ENCODE measurements at regions not wholly inside any gene's neighbourhood (a gene's known extent, or its start where the extent isn't known, plus 50 kb on each side); places are given as distances from the start of the nearest gene placed in this dataset.
"Not testable (repeated sequence)": the region's sequence is repeated elsewhere in the genome, so short reads cannot be mapped to it uniquely, and the experiment has no call there.

- H3K36me3 Mint-ChIP-seq = no peaks in the 10 kb centered on the region
- no peak for DNase-seq
- peak overlapping the region in 1 of 10 donors; percentile 12 for H3K27ac Mint-ChIP-seq
- POLR2A ChIA-PET = no interaction called here
- no peak overlapping the region for H3K4me3 Mint-ChIP-seq
- H3K27me3 Mint-ChIP-seq = no peaks in the 10 kb centered on the region
- peaks cover 0 to under 1% (median 0%) of the 10 kb centered on the region in 4 donors for H3K4me1 Mint-ChIP-seq
- H3K9me3 Mint-ChIP-seq = no peaks in the 10 kb centered on the region
- no peak for ATAC-seq
Measured at GRCh38 chr11:95419915-95420314, 188.9 kb upstream of the SESN3 start.

GRCh38 chr11:95418916-95419315, 187.9 kb upstream of the SESN3 start:
- Mint-ChIP-seq H3K36me3 (no peaks in the 10 kb centered on the region), H3K27me3 (no peaks in the 10 kb centered on the region), H3K9me3 (no peaks in the 10 kb centered on the region), H3K27ac (no peak overlapping the region), H3K4me3 (no peak overlapping the region), H3K4me1 (peaks cover 0 to 1% (median 0%) of the 10 kb centered on the region in 4 donors)
- no peak for ATAC-seq
- POLR2A ChIA-PET = no interaction called here
- DNase-seq = no peak

GRCh38 chr11:95417832-95418231, 186.8 kb upstream of the SESN3 start:
- no peak for ATAC-seq
- POLR2A ChIA-PET = no interaction called here
- H3K27ac Mint-ChIP-seq = peak overlapping the region in 1 of 10 donors; percentile 38

GRCh38 chr11:95415837-95416304, 184.9 kb upstream of the SESN3 start:
- H3K4me1 Mint-ChIP-seq = peaks cover 1 to 3% (median 2%) of the 10 kb centered on the region in 4 donors
- no peak for ATAC-seq

More at GRCh38 chr11:95417832-95418231, 186.8 kb upstream of the SESN3 start:
- Mint-ChIP-seq H3K27me3 (no peaks in the 10 kb centered on the region), H3K4me1 (peaks cover 0 to 1% (median 0%) of the 10 kb centered on the region in 4 donors), H3K9me3 (no peaks in the 10 kb centered on the region), H3K36me3 (no peaks in the 10 kb centered on the region), H3K4me3 (no peak overlapping the region)
- no peak for DNase-seq

GRCh38 chr11:95414217-95414616, 183.2 kb upstream of the SESN3 start:
- POLR2A ChIA-PET = no interaction called here
- H3K27me3 Mint-ChIP-seq = peaks cover 0 to 3% (median 0%) of the 10 kb centered on the region in 5 donors
- H3K9me3 Mint-ChIP-seq = peaks cover 0 to 2% (median 0%) of the 10 kb centered on the region in 9 donors

More at GRCh38 chr11:95415837-95416304, 184.9 kb upstream of the SESN3 start:
- POLR2A ChIA-PET = no interaction called here
- no peak overlapping the region for H3K27ac Mint-ChIP-seq
- no peaks in the 10 kb centered on the region for H3K36me3 Mint-ChIP-seq
- no peak overlapping the region for H3K4me3 Mint-ChIP-seq
- peaks cover 0 to 2% (median 0%) of the 10 kb centered on the region in 9 donors for H3K9me3 Mint-ChIP-seq
- DNase-seq = no peak
- peaks cover 0 to 2% (median 0%) of the 10 kb centered on the region in 5 donors for H3K27me3 Mint-ChIP-seq

GRCh38 chr11:95413761-95414160, 182.8 kb upstream of the SESN3 start:
- POLR2A ChIA-PET = no interaction called here
- DNase-seq (no peak), ATAC-seq (no peak)

More at GRCh38 chr11:95414217-95414616, 183.2 kb upstream of the SESN3 start:
- Mint-ChIP-seq H3K36me3 (no peaks in the 10 kb centered on the region), H3K27ac (no peak overlapping the region), H3K4me1 (peaks cover 1 to 6% (median 5%) of the 10 kb centered on the region in 4 donors), H3K4me3 (no peak overlapping the region)
- DNase-seq (no peak), ATAC-seq (no peak)

GRCh38 chr11:95413021-95413420, 182.0 kb upstream of the SESN3 start:
- POLR2A ChIA-PET = no interaction called here
- H3K4me3 Mint-ChIP-seq = no peak overlapping the region

More at GRCh38 chr11:95413761-95414160, 182.8 kb upstream of the SESN3 start:
- Mint-ChIP-seq H3K27me3 (peaks cover 0 to 4% (median 0%) of the 10 kb centered on the region in 5 donors), H3K36me3 (no peaks in the 10 kb centered on the region), H3K4me1 (peaks cover 1 to 6% (median 5%) of the 10 kb centered on the region in 4 donors), H3K4me3 (no peak overlapping the region), H3K27ac (no peak overlapping the region), H3K9me3 (peaks cover 0 to 2% (median 0%) of the 10 kb centered on the region in 9 donors)

GRCh38 chr11:95412074-95412473, 181.1 kb upstream of the SESN3 start:
- no peak overlapping the region for H3K4me3 Mint-ChIP-seq
- ATAC-seq (no peak), DNase-seq (no peak)
- no peak overlapping the region for H3K27ac Mint-ChIP-seq
- H3K36me3 Mint-ChIP-seq = no peaks in the 10 kb centered on the region
- POLR2A ChIA-PET = no interaction called here
- H3K27me3 Mint-ChIP-seq = peaks cover 0 to 13% (median 3%) of the 10 kb centered on the region in 5 donors
- H3K9me3 Mint-ChIP-seq = peaks cover 0 to 2% (median 0%) of the 10 kb centered on the region in 9 donors
- H3K4me1 Mint-ChIP-seq = peaks cover 1 to 6% (median 5%) of the 10 kb centered on the region in 4 donors

More at GRCh38 chr11:95413021-95413420, 182.0 kb upstream of the SESN3 start:
- Mint-ChIP-seq H3K27ac (no peak overlapping the region), H3K36me3 (no peaks in the 10 kb centered on the region), H3K27me3 (peaks cover 0 to 4% (median 3%) of the 10 kb centered on the region in 5 donors), H3K4me1 (peaks cover 1 to 6% (median 5%) of the 10 kb centered on the region in 4 donors), H3K9me3 (peaks cover 0 to 2% (median 0%) of the 10 kb centered on the region in 9 donors)
- ATAC-seq (no peak), DNase-seq (no peak)

GRCh38 chr11:95410707-95411106, 179.7 kb upstream of the SESN3 start:
- H3K4me1 Mint-ChIP-seq, H3K36me3 Mint-ChIP-seq, H3K4me3 Mint-ChIP-seq, POLR2A ChIA-PET, H3K27ac Mint-ChIP-seq, ATAC-seq, DNase-seq: not testable (repeated sequence)
- Mint-ChIP-seq H3K27me3 (peaks cover 0 to 17% (median 3%) of the 10 kb centered on the region in 5 donors), H3K9me3 (peaks cover 0 to 11% (median 4%) of the 10 kb centered on the region in 9 donors)

- Mint-ChIP-seq H3K4me1 (peaks cover 0 to 6% (median 5%) of the 10 kb centered on the region in 4 donors), H3K4me3 (no peak overlapping the region), H3K9me3 (peaks cover 0 to 11% (median 4%) of the 10 kb centered on the region in 9 donors), H3K27me3 (peaks cover 0 to 17% (median 3%) of the 10 kb centered on the region in 5 donors), H3K27ac (no peak overlapping the region), H3K36me3 (peaks cover 0 to 6% (median 2%) of the 10 kb centered on the region in 3 donors)
- ATAC-seq (no peak), DNase-seq (no peak)
- POLR2A ChIA-PET = no interaction called here
Measured at GRCh38 chr11:95406271-95406670, 175.3 kb upstream of the SESN3 start.

- Mint-ChIP-seq H3K4me1 (peaks cover 0 to under 1% (median 0%) of the 10 kb centered on the region in 4 donors), H3K27ac (no peak overlapping the region), H3K4me3 (no peak overlapping the region), H3K27me3 (peaks cover 0 to 17% (median 1%) of the 10 kb centered on the region in 5 donors), H3K9me3 (peaks cover 0 to 11% (median 4%) of the 10 kb centered on the region in 9 donors), H3K36me3 (peaks cover 0 to 6% (median 2%) of the 10 kb centered on the region in 3 donors)
- ATAC-seq (no peak), DNase-seq (no peak)
- POLR2A ChIA-PET = interaction anchor here (1.8 kb wide), 1 partner anchor 42 kb away, joined by 3 read pairs; no protein-coding TSS in a partner anchor
Measured at GRCh38 chr11:95404370-95404769, 173.4 kb upstream of the SESN3 start.

- DNase-seq (no peak), ATAC-seq (no peak)
- Mint-ChIP-seq H3K4me1 (peaks cover 0 to 5% (median 1%) of the 10 kb centered on the region in 4 donors), H3K4me3 (no peak overlapping the region), H3K27ac (peak overlapping the region in 1 of 10 donors; percentile 40), H3K9me3 (peaks cover 0 to 28% (median 6%) of the 10 kb centered on the region in 9 donors), H3K27me3 (peaks cover 0 to 1% (median 0%) of the 10 kb centered on the region in 5 donors), H3K36me3 (peaks cover 0 to 10% (median 3%) of the 10 kb centered on the region in 3 donors)
- POLR2A ChIA-PET = interaction anchor here (0.5 kb wide), 1 partner anchor 212 kb away, joined by 6 read pairs; no protein-coding TSS in a partner anchor
Measured at GRCh38 chr11:95398437-95399112, 167.6 kb upstream of the SESN3 start.

- Mint-ChIP-seq H3K4me3 (no peak overlapping the region), H3K9me3 (peaks cover 0 to 25% (median 6%) of the 10 kb centered on the region in 9 donors), H3K4me1 (no peaks in the 10 kb centered on the region), H3K27ac (no peak overlapping the region), H3K27me3 (no peaks in the 10 kb centered on the region), H3K36me3 (peaks cover 0 to 10% (median 3%) of the 10 kb centered on the region in 3 donors)
- POLR2A ChIA-PET = no interaction called here
- no peak for ATAC-seq
- DNase-seq = no peak
Measured at GRCh38 chr11:95392644-95393043, 161.6 kb upstream of the SESN3 start.
